Heart left ventricle (tissue), 16 donors: ENCODE measurements at regions not wholly inside any gene's neighbourhood (a gene's known extent, or its start where the extent isn't known, plus 50 kb on each side); places are given as distances from the start of the nearest gene placed in this dataset.
"Not testable (repeated sequence)": the region's sequence is repeated elsewhere in the genome, so short reads cannot be mapped to it uniquely, and the experiment has no call there.

ENCODE experiments used
- ATAC-seq, 4 donors: fragments of 200-7000 bp; cut with Tn5 transposase; one replicate each; pipeline ENCODE4 v1.9.1; 2020 to 2022; ENCODE audit warnings: moderate library complexity in 4 of 4, mild to moderate bottlenecking in 3 of 4, moderate number of reproducible peaks in 1 of 4
- DNase-seq, 5 donors: peaks; one replicate each; pipeline ENCODE4 v3.0.0-alpha.2; 2020
- H3K27ac ChIP-seq, 12 donors: fragments of 200-600 bp; sonication (generic) in 4 of 12; one replicate each; pipeline versions ENCODE4 v1.5.0 to v1.8.0; 2016 to 2022; ENCODE audit warnings: mild to moderate bottlenecking in 2 of 12
- H3K27me3 ChIP-seq, 9 donors: fragments of 200-600 bp; sonication (generic) in 2 of 9; one replicate each; pipeline versions ENCODE4 v1.5.1 to v1.8.0; 2016 to 2022; ENCODE audit warnings: mild to moderate bottlenecking in 3 of 9
- H3K36me3 ChIP-seq, 9 donors: fragments of 200-600 bp; sonication (generic) in 2 of 9; one replicate each; pipeline versions ENCODE4 v1.5.0 to v1.8.0; 2018 to 2022; ENCODE audit warnings: mild to moderate bottlenecking in 2 of 9
- H3K4me1 ChIP-seq, 12 donors: fragments of 200-600 bp; sonication (generic) in 4 of 12; one replicate each; pipeline versions ENCODE4 v1.5.0 to v1.8.0; 2016 to 2022; ENCODE audit warnings: mild to moderate bottlenecking in 3 of 12
- H3K4me3 ChIP-seq, 12 donors: fragments of 200-600 bp; sonication (generic) in 4 of 12; one replicate each; pipeline versions ENCODE4 v1.5.0 to v1.8.0; 2017 to 2022; ENCODE audit warnings: mild to moderate bottlenecking in 9 of 12, moderate library complexity in 4 of 12
- H3K9me3 ChIP-seq, 12 donors: fragments of 200-600 bp; sonication (generic) in 4 of 12; one replicate each; pipeline versions ENCODE4 v1.5.0 to v1.8.0; 2016 to 2022; ENCODE audit warnings: mild to moderate bottlenecking in 1 of 12
- WGBS, 4 donors: extraction: QIAGEN DNeasy Blood & Tissue Kit in 2 of 4; methylation state at CpG; one replicate each; pipeline versions ENCODE4 v1.1.5 to v1.1.7; 2013 to 2018; 5-methylcytosine and 5-hydroxymethylcytosine counted together
- intact Hi-C, 10 donors: fragments of 100-400 bp; cut with DNase I; formaldehyde crosslinking; loops; one replicate each; pipeline versions ENCODE4 v1.11.1 to v1.14.2; 2022
- donor health status: ischemic (EF 13 %, LVEDD 7.1; RV severe dilation, severe dysfunction).
- donor health status: healthy with polysubstance abuse.
- donor health status: DM: no; HTN: yes; CAD: no.
- donor health status: DM: no; HTN: no; CAD: no.
- donor health status: ischemic (EF 25% LVEDD 6.9; RV normal size, moderate dysfunction).
- donor health status: ischemic (EF 25% LVEDD 5.7; RV mildly dilated, moderate dysfunction).
- donor health status: healthy.
- donor health status: DM: yes; HTN: yes; CAD: no.
- donor health status: ischemic (EF 35%, LVEDD 5.7; RV mildly dilated, moderate dysfunction).
- donor health status: nonischemic (EF 11% LVEDD 7.7; RV severe dilation, severe dysfunction).
- donor health status: DM: yes; HTN: yes; CAD: no.
- donor health status: PGD.
- donor health status: ischemic (EF 29% LVEDD 5.4; RV normal size, mild dysfunction).
- donor health status: nonischemic (EF 23%, LVEDD 6.1; RV moderate dilation, normal function).

- H3K36me3 ChIP-seq, H3K9me3 ChIP-seq, H3K27ac ChIP-seq, H3K4me1 ChIP-seq, H3K4me3 ChIP-seq, intact Hi-C loops, ATAC-seq, H3K27me3 ChIP-seq: not testable (repeated sequence)
- WGBS, 4 donors, result 54 to 68% (median 58%) methylated on average over 6 of the region's 6 CpGs
- DNase-seq, result peak in 3 of 5 donors; percentile 27 to 57 (median 31)
Observed at GRCh38 chr9:62880453-62880852, 1690.6 kb downstream of the SPATA31A7 start.

GRCh38 chr9:62880971-62881370 is 1691.1 kb downstream of the SPATA31A7 start:
- ATAC-seq, H3K27ac ChIP-seq, H3K4me3 ChIP-seq, H3K4me1 ChIP-seq, H3K36me3 ChIP-seq, DNase-seq, intact Hi-C loops, H3K9me3 ChIP-seq, H3K27me3 ChIP-seq: not testable (repeated sequence)
- 77 to 86% (median 81%) methylated on average over 3 of the region's 3 CpGs for WGBS, 4 donors

- H3K27ac ChIP-seq, H3K4me3 ChIP-seq, H3K4me1 ChIP-seq, ATAC-seq, H3K9me3 ChIP-seq, H3K36me3 ChIP-seq, H3K27me3 ChIP-seq, DNase-seq, intact Hi-C loops: not testable (repeated sequence)
- 86 to 91% (median 88%) methylated on average over 8 of the region's 8 CpGs for WGBS, 4 donors
Observed at GRCh38 chr9:62881811-62882210, 1692.0 kb downstream of the SPATA31A7 start.

- H3K4me3 ChIP-seq, ATAC-seq, H3K27ac ChIP-seq, H3K4me1 ChIP-seq, H3K9me3 ChIP-seq, DNase-seq, H3K27me3 ChIP-seq, H3K36me3 ChIP-seq, intact Hi-C loops: not testable (repeated sequence)
- 72 to 82% (median 76%) methylated on average over 5 of the region's 5 CpGs for WGBS, 4 donors
Observed at GRCh38 chr9:62882717-62883116, 1692.9 kb downstream of the SPATA31A7 start.

GRCh38 chr9:62896692-62897091 is 1706.9 kb downstream of the SPATA31A7 start:
- intact Hi-C loops, H3K4me1 ChIP-seq, H3K36me3 ChIP-seq, ATAC-seq, H3K9me3 ChIP-seq, H3K27ac ChIP-seq, DNase-seq, H3K27me3 ChIP-seq: not testable (repeated sequence)
- 98 to 99% (median 98%) methylated on average over 2 of the region's 3 CpGs for WGBS, 4 donors
- peak overlapping the region in 1 of 12 donors; percentile 32 for H3K4me3 ChIP-seq

- H3K27me3 ChIP-seq, ATAC-seq, intact Hi-C loops, H3K4me1 ChIP-seq, H3K9me3 ChIP-seq, H3K36me3 ChIP-seq: not testable (repeated sequence)
- peak overlapping the region; percentile 67 to 87 (median 76) for H3K27ac ChIP-seq
- WGBS, 4 donors, result 1 to 26% (median 5%) methylated on average over 18 to 47 of the region's 48 CpGs
- DNase-seq, result peak; percentile 51 to 77 (median 64)
- H3K4me3 ChIP-seq, result peak overlapping the region; percentile 10 to 64 (median 47)
Observed at GRCh38 chr9:62897411-62898225, 1707.8 kb downstream of the SPATA31A7 start.

GRCh38 chr9:62899666-62900065 is 1709.8 kb downstream of the SPATA31A7 start:
- ATAC-seq, H3K4me3 ChIP-seq, H3K4me1 ChIP-seq, H3K27ac ChIP-seq, H3K27me3 ChIP-seq, DNase-seq, H3K9me3 ChIP-seq, H3K36me3 ChIP-seq, intact Hi-C loops: not testable (repeated sequence)
- WGBS, 4 donors, result 82 to 93% (median 86%) methylated on average over 2 to 3 of the region's 4 CpGs

GRCh38 chr9:62904061-62904460 is 1714.2 kb downstream of the SPATA31A7 start:
- DNase-seq, result peak in 1 of 5 donors; percentile 54
- intact Hi-C loops, result not testable (repeated sequence)

GRCh38 chr9:62905722-62906121 is 1715.9 kb downstream of the SPATA31A7 start:
- 91 to 99% (median 97%) methylated on average over 1 to 3 of the region's 5 CpGs for WGBS, 4 donors

More at GRCh38 chr9:62904061-62904460, 1714.2 kb downstream of the SPATA31A7 start:
- ATAC-seq, H3K36me3 ChIP-seq, H3K4me3 ChIP-seq, H3K4me1 ChIP-seq, H3K27me3 ChIP-seq, H3K9me3 ChIP-seq, H3K27ac ChIP-seq: not testable (repeated sequence)
- 76 to 92% (median 92%) methylated on average over 3 of the region's 3 CpGs for WGBS, 4 donors

GRCh38 chr9:62907866-62908265 is 1718.0 kb downstream of the SPATA31A7 start:
- H3K27ac ChIP-seq, H3K9me3 ChIP-seq, H3K27me3 ChIP-seq, ATAC-seq, intact Hi-C loops, H3K4me1 ChIP-seq, H3K36me3 ChIP-seq, H3K4me3 ChIP-seq: not testable (repeated sequence)
- peak in 2 of 5 donors; percentile 14 to 37 for DNase-seq
- WGBS, 4 donors, result 79 to 100% (median 90%) methylated on average over 1 to 6 of the region's 11 CpGs

More at GRCh38 chr9:62905722-62906121, 1715.9 kb downstream of the SPATA31A7 start:
- H3K9me3 ChIP-seq, H3K4me1 ChIP-seq, DNase-seq, H3K4me3 ChIP-seq, intact Hi-C loops, ATAC-seq, H3K36me3 ChIP-seq, H3K27me3 ChIP-seq, H3K27ac ChIP-seq: not testable (repeated sequence)

GRCh38 chr9:62908271-62908670 is 1718.4 kb downstream of the SPATA31A7 start:
- H3K27me3 ChIP-seq, DNase-seq, intact Hi-C loops, H3K27ac ChIP-seq, H3K9me3 ChIP-seq, H3K4me3 ChIP-seq, ATAC-seq, H3K36me3 ChIP-seq, H3K4me1 ChIP-seq: not testable (repeated sequence)
- WGBS, 4 donors, result 68 to 92% methylated on average over 3 of the region's 4 CpGs; no CpG with 5 or more reads in 2 of the 4 donors
